NCI-H748 (cell line): ENCODE measurements at regions not wholly inside any gene's neighbourhood (a gene's known extent, or its start where the extent isn't known, plus 50 kb on each side); places are given as distances from the start of the nearest gene placed in this dataset.
"Not testable (repeated sequence)": the region's sequence is repeated elsewhere in the genome, so short reads cannot be mapped to it uniquely, and the experiment has no call there.

Experiments used
- DNase-seq: peaks from one replicate; lab custom pipeline; 2025; ENCODE audit not compliant: unreplicated experiment; lab: John Stamatoyannopoulos, UW

GRCh38 chr9:31168161-31168560 lies 1216.3 kb upstream of the ACO1 start:
- no peak for DNase-seq

GRCh38 chr9:31174681-31175080 lies 1209.8 kb upstream of the ACO1 start:
- no peak for DNase-seq

GRCh38 chr9:31183866-31184265 lies 1200.6 kb upstream of the ACO1 start:
- DNase-seq, result no peak

- no peak for DNase-seq
Measured at GRCh38 chr9:31185831-31186230, 1198.6 kb upstream of the ACO1 start.

GRCh38 chr9:31188496-31188895 lies 1195.9 kb upstream of the ACO1 start:
- no peak for DNase-seq

- no peak for DNase-seq
Measured at GRCh38 chr9:31210978-31211570, 1173.4 kb upstream of the ACO1 start.

- DNase-seq, result not testable (repeated sequence)
Measured at GRCh38 chr9:31229976-31230375, 1154.5 kb upstream of the ACO1 start.

GRCh38 chr9:31232485-31232884 lies 1152.0 kb upstream of the ACO1 start:
- DNase-seq, result no peak

- no peak for DNase-seq
Measured at GRCh38 chr9:31236344-31236743, 1148.1 kb upstream of the ACO1 start.

- DNase-seq, result no peak
Measured at GRCh38 chr9:31243386-31243785, 1141.1 kb upstream of the ACO1 start.

- DNase-seq, result no peak
Measured at GRCh38 chr9:31248156-31248555, 1136.3 kb upstream of the ACO1 start.

- DNase-seq, result no peak
Measured at GRCh38 chr9:31251386-31251785, 1133.1 kb upstream of the ACO1 start.

- DNase-seq, result no peak
Measured at GRCh38 chr9:31253800-31254762, 1130.4 kb upstream of the ACO1 start.

GRCh38 chr9:31255211-31255610 lies 1129.2 kb upstream of the ACO1 start:
- DNase-seq, result peak; percentile 94

- peak; percentile 93 for DNase-seq
Measured at GRCh38 chr9:31259824-31260223, 1124.6 kb upstream of the ACO1 start.

- peak; percentile 23 for DNase-seq
Measured at GRCh38 chr9:31272456-31273295, 1111.8 kb upstream of the ACO1 start.

- peak; percentile 36 for DNase-seq
Measured at GRCh38 chr9:31275419-31275818, 1109.0 kb upstream of the ACO1 start.

- no peak for DNase-seq
Measured at GRCh38 chr9:31290731-31291130, 1093.7 kb upstream of the ACO1 start.

GRCh38 chr9:31302620-31303418 lies 1081.6 kb upstream of the ACO1 start:
- peak; percentile 50 for DNase-seq

GRCh38 chr9:31304576-31304975 lies 1079.9 kb upstream of the ACO1 start:
- peak; percentile 52 for DNase-seq

- DNase-seq, result no peak
Measured at GRCh38 chr9:31314241-31314640, 1070.2 kb upstream of the ACO1 start.
